BLaER1 (cell line): ENCODE measurements at regions not wholly inside any gene's neighbourhood (a gene's known extent, or its start where the extent isn't known, plus 50 kb on each side); places are given as distances from the start of the nearest gene placed in this dataset.

Source experiments
- H3K27ac ChIP-seq: shearing (Covaris generic); formaldehyde crosslinking; 2 replicates; pipeline ENCODE4 v1.8.1; 2022
- H3K27me3 ChIP-seq: shearing (Covaris generic); formaldehyde crosslinking; 2 replicates; pipeline ENCODE4 v1.8.1; 2022
- H3K36me3 ChIP-seq: shearing (Covaris generic); formaldehyde crosslinking; 2 replicates; pipeline ENCODE4 v1.8.1; 2022
- H3K4me1 ChIP-seq: shearing (Covaris generic); formaldehyde crosslinking; 2 replicates; pipeline ENCODE4 v1.8.1; 2022
- H3K4me2 ChIP-seq: shearing (Covaris generic); formaldehyde crosslinking; 2 replicates; pipeline ENCODE4 v1.8.1; 2022
- H3K4me3 ChIP-seq: shearing (Covaris generic); formaldehyde crosslinking; 2 replicates; pipeline ENCODE4 v1.8.1; 2022
- H3K9ac ChIP-seq: shearing (Covaris generic); formaldehyde crosslinking; 2 replicates; pipeline ENCODE4 v1.8.1; 2022
- H3K9me3 ChIP-seq: shearing (Covaris generic); formaldehyde crosslinking; 2 replicates; pipeline ENCODE4 v1.8.1; 2022
- H4K20me1 ChIP-seq: shearing (Covaris generic); formaldehyde crosslinking; 2 replicates; pipeline ENCODE4 v1.8.1; 2022
- Cebpa-rat ChIP-seq: shearing (Covaris generic); IDR thresholded peaks from 2 replicates; pipeline ENCODE4 v1.8.1; 2022

DNA sequence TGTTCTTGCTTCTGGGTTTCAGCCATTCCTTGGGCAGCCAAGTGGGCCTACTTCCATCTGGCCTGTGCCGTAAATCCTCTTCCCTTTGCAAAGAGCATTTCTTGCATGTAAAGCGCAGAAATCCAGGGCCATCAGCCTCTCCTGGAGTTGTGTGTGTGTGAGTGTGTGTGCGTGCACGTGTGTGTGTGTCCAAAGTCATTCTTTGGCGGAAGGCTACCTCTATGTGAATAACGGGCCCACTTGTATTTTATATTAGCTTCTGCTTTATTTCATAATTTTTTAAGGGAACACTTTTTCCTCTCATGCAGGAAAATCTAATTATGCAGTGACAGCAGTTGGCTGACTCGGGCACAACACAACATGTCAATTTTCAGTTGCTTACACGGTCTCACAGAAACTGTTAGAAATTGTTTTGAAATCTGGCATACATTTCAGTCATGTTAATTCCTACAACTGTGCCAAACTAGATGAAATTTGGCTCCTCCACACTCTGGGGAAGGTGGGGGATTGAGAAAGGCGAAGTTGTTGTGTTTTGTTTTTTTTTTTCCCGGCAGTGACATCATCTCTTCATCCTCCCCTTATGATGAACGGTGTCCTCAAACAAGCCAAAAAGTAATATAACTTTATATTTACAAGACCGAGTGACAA lies 223.7 kb upstream of the TSHZ2 start:
- Histone ChIP-seq H3K27ac (no peak overlapping the region), H4K20me1 (no peaks in the 10 kb centered on the region), H3K4me2 (no peak overlapping the region), H3K9me3 (no peaks in the 10 kb centered on the region), H3K9ac (no peak overlapping the region), H3K4me3 (no peak overlapping the region), H3K36me3 (no peaks in the 10 kb centered on the region), H3K27me3 (no peaks in the 10 kb centered on the region), H3K4me1 (no peaks in the 10 kb centered on the region)
- TF ChIP-seq Cebpa-rat = no peak

- Histone ChIP-seq H4K20me1 (no peaks in the 10 kb centered on the region), H3K27ac (no peak overlapping the region)
Measured at GRCh38 chr20:52747845-52748284, 224.3 kb upstream of the TSHZ2 start.

DNA sequence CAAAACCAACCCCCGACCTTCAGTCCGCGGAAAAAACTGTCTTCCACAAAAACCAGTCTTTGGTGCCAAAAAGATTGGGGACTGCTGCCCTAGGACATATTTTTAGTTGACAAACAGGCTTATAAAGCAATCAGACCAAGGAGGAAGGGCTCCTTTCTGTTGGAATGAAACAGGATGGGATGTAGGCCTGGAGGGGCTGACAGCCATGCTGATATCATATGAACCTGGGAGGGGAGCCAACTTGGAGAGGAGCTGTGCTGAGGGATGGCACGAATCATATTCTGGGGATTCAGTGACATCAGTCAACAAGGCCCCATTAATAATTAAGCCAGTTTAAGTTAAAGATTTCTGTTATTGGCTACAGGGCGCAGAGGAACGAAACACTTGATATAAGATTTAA lies 225.4 kb upstream of the TSHZ2 start:
- H3K27me3 ChIP-seq = no peaks in the 10 kb centered on the region

More at GRCh38 chr20:52747845-52748284, 224.3 kb upstream of the TSHZ2 start:
- no peaks in the 10 kb centered on the region for H3K36me3 ChIP-seq
- no peaks in the 10 kb centered on the region for H3K4me1 ChIP-seq
- no peak overlapping the region for H3K4me3 ChIP-seq
- TF ChIP-seq Cebpa-rat = no peak
- H3K4me2 ChIP-seq = no peak overlapping the region
- H3K27me3 ChIP-seq = no peaks in the 10 kb centered on the region
- H3K9me3 ChIP-seq = no peaks in the 10 kb centered on the region
- no peak overlapping the region for H3K9ac ChIP-seq

GRCh38 chr20:52746190-52746589 lies 226.0 kb upstream of the TSHZ2 start:
- Histone ChIP-seq H3K27ac (no peak overlapping the region), H3K4me3 (no peak overlapping the region), H3K36me3 (no peaks in the 10 kb centered on the region), H4K20me1 (no peaks in the 10 kb centered on the region), H3K4me2 (no peak overlapping the region), H3K9me3 (no peaks in the 10 kb centered on the region), H3K9ac (no peak overlapping the region), H3K27me3 (no peaks in the 10 kb centered on the region), H3K4me1 (no peaks in the 10 kb centered on the region)
- no peak for TF ChIP-seq Cebpa-rat

More for the DNA sequence above, 225.4 kb upstream of the TSHZ2 start:
- Histone ChIP-seq H3K4me3 (no peak overlapping the region), H3K4me1 (no peaks in the 10 kb centered on the region), H3K9me3 (no peaks in the 10 kb centered on the region), H3K4me2 (no peak overlapping the region), H3K36me3 (no peaks in the 10 kb centered on the region), H4K20me1 (no peaks in the 10 kb centered on the region), H3K27ac (no peak overlapping the region), H3K9ac (no peak overlapping the region)
- no peak for TF ChIP-seq Cebpa-rat

DNA sequence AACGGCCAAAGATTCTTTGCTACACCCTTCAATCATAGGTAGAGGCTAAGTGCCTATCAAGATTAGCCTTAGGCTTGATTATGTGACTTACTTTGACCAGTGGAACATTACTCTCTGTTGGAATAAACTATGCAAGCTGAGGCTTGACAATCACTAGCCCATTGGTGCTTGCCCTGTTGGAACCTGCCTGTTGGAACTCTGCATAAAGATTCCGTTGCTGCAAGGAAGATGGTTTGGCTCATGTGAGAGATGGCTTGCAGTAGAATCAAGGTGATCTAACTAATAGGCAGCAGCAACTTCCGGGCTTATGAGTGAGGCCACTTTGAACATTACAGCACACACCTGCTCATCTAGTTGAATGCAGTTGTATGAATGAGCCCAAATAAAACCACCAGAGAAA lies 227.7 kb upstream of the TSHZ2 start:
- Histone ChIP-seq H3K4me3 (no peak overlapping the region), H3K9me3 (no peaks in the 10 kb centered on the region), H3K4me1 (no peaks in the 10 kb centered on the region), H3K4me2 (no peak overlapping the region), H4K20me1 (no peaks in the 10 kb centered on the region), H3K9ac (no peak overlapping the region), H3K27ac (no peak overlapping the region), H3K36me3 (no peaks in the 10 kb centered on the region), H3K27me3 (no peaks in the 10 kb centered on the region)
- TF ChIP-seq Cebpa-rat = no peak

GRCh38 chr20:52738081-52738480 lies 234.1 kb upstream of the TSHZ2 start:
- Histone ChIP-seq H3K4me3 (no peak overlapping the region), H4K20me1 (no peaks in the 10 kb centered on the region), H3K27me3 (no peaks in the 10 kb centered on the region), H3K36me3 (no peaks in the 10 kb centered on the region), H3K9me3 (no peaks in the 10 kb centered on the region), H3K4me1 (no peaks in the 10 kb centered on the region), H3K27ac (no peak overlapping the region), H3K4me2 (no peak overlapping the region), H3K9ac (no peak overlapping the region)
- TF ChIP-seq Cebpa-rat = no peak

GRCh38 chr20:52736507-52736906 lies 235.7 kb upstream of the TSHZ2 start:
- H3K9ac ChIP-seq = no peak overlapping the region
- H3K4me3 ChIP-seq = no peak overlapping the region
- no peaks in the 10 kb centered on the region for H4K20me1 ChIP-seq
- TF ChIP-seq Cebpa-rat = no peak
- no peaks in the 10 kb centered on the region for H3K36me3 ChIP-seq
- no peak overlapping the region for H3K27ac ChIP-seq
- no peaks in the 10 kb centered on the region for H3K9me3 ChIP-seq
- no peaks in the 10 kb centered on the region for H3K4me1 ChIP-seq
- H3K27me3 ChIP-seq = no peaks in the 10 kb centered on the region
- H3K4me2 ChIP-seq = no peak overlapping the region

DNA sequence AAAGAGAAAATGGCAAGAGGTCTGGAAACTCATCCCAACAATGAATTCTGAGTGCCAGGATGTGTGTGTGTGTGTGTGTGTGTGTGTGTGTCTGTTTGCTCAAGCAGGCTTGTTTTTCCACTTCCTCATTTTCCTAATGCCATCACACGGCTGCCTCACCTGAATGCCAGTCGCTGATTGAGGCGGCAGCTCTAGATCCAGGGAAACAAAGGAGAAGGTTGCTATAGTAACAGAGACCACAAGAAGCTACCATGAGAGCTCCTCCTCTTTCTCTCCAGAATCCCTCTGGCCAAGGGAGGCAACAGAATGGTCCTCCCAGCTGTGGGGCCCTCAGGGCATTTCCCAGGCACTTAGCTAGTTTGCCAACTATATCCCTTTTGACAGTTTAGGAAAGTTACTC lies 241.1 kb upstream of the TSHZ2 start:
- H3K27me3 ChIP-seq = no peaks in the 10 kb centered on the region
- H3K4me2 ChIP-seq = no peak overlapping the region
- no peaks in the 10 kb centered on the region for H4K20me1 ChIP-seq

GRCh38 chr20:52727740-52728456 lies 244.3 kb upstream of the TSHZ2 start:
- no peak overlapping the region for H3K4me3 ChIP-seq
- no peaks in the 10 kb centered on the region for H3K36me3 ChIP-seq
- no peak overlapping the region for H3K4me2 ChIP-seq
- no peak overlapping the region for H3K27ac ChIP-seq
- peaks cover 28% of the 10 kb centered on the region for H3K9me3 ChIP-seq
- H3K27me3 ChIP-seq = no peaks in the 10 kb centered on the region
- no peaks in the 10 kb centered on the region for H4K20me1 ChIP-seq
- H3K9ac ChIP-seq = no peak overlapping the region
- no peaks in the 10 kb centered on the region for H3K4me1 ChIP-seq
- no peak for TF ChIP-seq Cebpa-rat

More for the DNA sequence above, 241.1 kb upstream of the TSHZ2 start:
- no peak overlapping the region for H3K27ac ChIP-seq
- H3K4me3 ChIP-seq = no peak overlapping the region
- no peaks in the 10 kb centered on the region for H3K36me3 ChIP-seq
- TF ChIP-seq Cebpa-rat = no peak
- no peak overlapping the region for H3K9ac ChIP-seq
- peaks cover 28% of the 10 kb centered on the region for H3K9me3 ChIP-seq
- H3K4me1 ChIP-seq = no peaks in the 10 kb centered on the region

DNA sequence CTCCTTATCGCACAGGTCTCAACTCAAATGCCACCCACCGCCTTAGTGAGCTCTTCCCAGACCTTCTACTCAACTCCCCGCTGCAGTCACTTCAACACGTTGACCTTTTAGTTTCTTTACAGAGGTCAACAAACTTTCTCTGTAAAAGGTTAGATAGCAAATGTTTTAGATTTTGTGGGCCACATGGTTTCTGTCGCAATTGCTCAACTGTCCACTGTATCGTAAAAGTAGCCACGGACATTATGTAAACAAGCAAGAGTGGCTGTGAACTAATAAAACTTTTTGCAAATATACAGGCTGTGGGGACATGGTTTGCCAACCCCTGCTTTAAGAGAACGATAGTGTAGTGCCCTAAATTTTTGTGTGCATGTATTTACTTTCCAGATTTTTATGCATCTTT lies 247.6 kb upstream of the TSHZ2 start:
- Histone ChIP-seq H3K36me3 (no peaks in the 10 kb centered on the region), H3K27me3 (no peaks in the 10 kb centered on the region), H3K4me1 (no peaks in the 10 kb centered on the region), H3K4me2 (no peak overlapping the region), H3K4me3 (no peak overlapping the region), H3K9ac (no peak overlapping the region), H4K20me1 (no peaks in the 10 kb centered on the region), H3K27ac (no peak overlapping the region), H3K9me3 (peaks cover 20% of the 10 kb centered on the region)
- no peak for TF ChIP-seq Cebpa-rat
